Hepatocyte (in vitro differentiated cells): ENCODE measurements at regions not wholly inside any gene's neighbourhood (a gene's known extent, or its start where the extent isn't known, plus 50 kb on each side); places are given as distances from the start of the nearest gene placed in this dataset.

ENCODE experiments used
- CTCF ChIP-seq: fragments of 200-600 bp; sonication (generic); IDR thresholded peaks from 2 replicates; pipeline ENCODE4 v1.5.1; 2016; ENCODE audit warnings: antibody characterized with exemption, mild to moderate bottlenecking; ENCODE audit not compliant: poor library complexity
- EZH2 ChIP-seq: fragments of 200-600 bp; sonication (generic); IDR thresholded peaks from 2 replicates; pipeline ENCODE4 v1.6.1; 2016; ENCODE audit warnings: antibody characterized with exemption, mild to moderate bottlenecking, borderline replicate concordance

GRCh38 chr4:182063651-182064050 lies 179.6 kb upstream of the TENM3 start:
- TF ChIP-seq CTCF (no peak), EZH2 (no peak)
